Lower leg skin (tissue), 4 donors: ENCODE measurements at regions not wholly inside any gene's neighbourhood (a gene's known extent, or its start where the extent isn't known, plus 50 kb on each side); places are given as distances from the start of the nearest gene placed in this dataset.

Experiments used
- DNase-seq, 2 donors: peaks; one replicate each; pipeline ENCODE4 v3.0.0-alpha.2; 2019; ENCODE audit warnings: low spot score in 2 of 2
- H3K4me3 ChIP-seq: fragments of 200-600 bp; sonication (generic); 2 replicates; pipeline ENCODE4 v1.5.1; 2017; ENCODE audit warnings: mild to moderate bottlenecking, low read depth; ENCODE audit not compliant: poor library complexity, severe bottlenecking
- CTCF ChIP-seq, 3 donors: fragments of 450-650 bp; IDR thresholded peaks; one replicate each; pipeline ENCODE4 v1.5.1; 2016; ENCODE audit warnings: antibody characterized with exemption in 3 of 3, mild to moderate bottlenecking in 3 of 3, moderate library complexity in 2 of 3
- POLR2A ChIP-seq, 2 donors: fragments of 450-650 bp; IDR thresholded peaks; one replicate each; pipeline ENCODE4 v1.6.1; 2016 to 2017; ENCODE audit warnings: antibody characterized with exemption in 2 of 2, mild to moderate bottlenecking in 1 of 2, moderate library complexity in 1 of 2
- WGBS, 2 donors: methylation state at CpG; one replicate each; pipeline ENCODE4 v1.1.5; 2018; 5-methylcytosine and 5-hydroxymethylcytosine counted together
- intact Hi-C: fragments of 100-400 bp; cut with DNase I; formaldehyde crosslinking; loops from one replicate; pipeline ENCODE4 v1.15.0; 2023; ENCODE audit warnings: low total_unique reads

GRCh38 chr2:19051203-19051831 lies 307.1 kb downstream of the OSR1 start:
- H3K4me3 ChIP-seq, result no peak overlapping the region
- intact Hi-C loops, result no loop called here
- no peak for TF ChIP-seq POLR2A (IDR thresholded peaks at IDR 0.05)
- TF ChIP-seq CTCF (IDR thresholded peaks at IDR 0.05), result no peak

GRCh38 chr2:19050354-19050753 lies 308.1 kb downstream of the OSR1 start:
- no peak for DNase-seq
- TF ChIP-seq POLR2A (IDR thresholded peaks at IDR 0.05) (no peak), CTCF (IDR thresholded peaks at IDR 0.05) (no peak)
- no peak overlapping the region for H3K4me3 ChIP-seq
- intact Hi-C loops, result no loop called here

More at GRCh38 chr2:19051203-19051831, 307.1 kb downstream of the OSR1 start:
- 88 to 91% methylated on average over 5 of the region's 5 CpGs for WGBS, 2 donors
- no peak for DNase-seq

GRCh38 chr2:19048593-19049266 lies 309.7 kb downstream of the OSR1 start:
- WGBS, 2 donors, result 75 to 78% methylated on average over 5 of the region's 5 CpGs
- intact Hi-C loops, result no loop called here
- DNase-seq, result no peak
- TF ChIP-seq POLR2A (IDR thresholded peaks at IDR 0.05) (no peak), CTCF (IDR thresholded peaks at IDR 0.05) (no peak)
- H3K4me3 ChIP-seq, result no peak overlapping the region

GRCh38 chr2:19046986-19047780 lies 311.2 kb downstream of the OSR1 start:
- 78% methylated on average over 4 of the region's 4 CpGs for WGBS, 2 donors
- no peak for DNase-seq
- intact Hi-C loops, result no loop called here

GRCh38 chr2:19045151-19045550 lies 313.3 kb downstream of the OSR1 start:
- TF ChIP-seq POLR2A (IDR thresholded peaks at IDR 0.05) (no peak), CTCF (IDR thresholded peaks at IDR 0.05) (no peak)
- no peak for DNase-seq
- intact Hi-C loops, result no loop called here
- no peak overlapping the region for H3K4me3 ChIP-seq
- WGBS, 2 donors, result 79 to 86% methylated on average over 4 of the region's 4 CpGs

More at GRCh38 chr2:19046986-19047780, 311.2 kb downstream of the OSR1 start:
- no peak for TF ChIP-seq CTCF (IDR thresholded peaks at IDR 0.05)
- TF ChIP-seq POLR2A (IDR thresholded peaks at IDR 0.05), result no peak
- H3K4me3 ChIP-seq, result no peak overlapping the region
